OCI-LY1 (cell line): ENCODE measurements at regions not wholly inside any gene's neighbourhood (a gene's known extent, or its start where the extent isn't known, plus 50 kb on each side); places are given as distances from the start of the nearest gene placed in this dataset.

Source experiments
- EZH2 ChIP-seq: fragments of 200-600 bp; sonication (generic), shearing (Covaris generic); IDR thresholded peaks from 2 replicates; pipeline ENCODE4 v1.8.0; 2017; ENCODE audit warnings: borderline replicate concordance, mixed run types, mild to moderate bottlenecking, antibody characterized with exemption, low read length, moderate library complexity, mixed read lengths
- TF ChIP-seq, protein P1 (sequence below): fragments of 200-600 bp; sonication (generic), shearing (Covaris generic); IDR thresholded peaks from 2 replicates; pipeline ENCODE4 v1.5.1; 2017; ENCODE audit warnings: mild to moderate bottlenecking, antibody characterized with exemption, low read length, moderate library complexity, mixed read lengths

DNA sequence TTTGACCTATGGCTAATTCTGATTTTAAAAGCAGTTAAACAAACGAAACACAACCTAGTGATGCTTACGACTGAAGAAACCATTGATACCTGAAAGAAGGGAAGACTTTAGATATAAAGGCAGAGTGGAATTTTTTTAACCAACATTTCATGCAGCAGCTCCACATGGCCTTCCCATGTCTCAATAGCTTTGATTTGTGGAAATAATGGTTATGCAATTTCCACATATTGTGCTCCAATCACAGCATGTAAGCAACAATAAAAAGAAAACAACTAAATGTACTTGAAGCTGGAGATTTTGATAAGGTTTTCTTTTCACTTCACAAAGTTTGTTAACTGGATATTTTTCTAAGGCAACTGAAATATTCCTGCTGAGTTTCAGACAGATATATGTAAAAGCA is 82.0 kb upstream of the SLC39A10 start:
- TF ChIP-seq EZH2: no peak
- TF ChIP-seq, protein P1, sequence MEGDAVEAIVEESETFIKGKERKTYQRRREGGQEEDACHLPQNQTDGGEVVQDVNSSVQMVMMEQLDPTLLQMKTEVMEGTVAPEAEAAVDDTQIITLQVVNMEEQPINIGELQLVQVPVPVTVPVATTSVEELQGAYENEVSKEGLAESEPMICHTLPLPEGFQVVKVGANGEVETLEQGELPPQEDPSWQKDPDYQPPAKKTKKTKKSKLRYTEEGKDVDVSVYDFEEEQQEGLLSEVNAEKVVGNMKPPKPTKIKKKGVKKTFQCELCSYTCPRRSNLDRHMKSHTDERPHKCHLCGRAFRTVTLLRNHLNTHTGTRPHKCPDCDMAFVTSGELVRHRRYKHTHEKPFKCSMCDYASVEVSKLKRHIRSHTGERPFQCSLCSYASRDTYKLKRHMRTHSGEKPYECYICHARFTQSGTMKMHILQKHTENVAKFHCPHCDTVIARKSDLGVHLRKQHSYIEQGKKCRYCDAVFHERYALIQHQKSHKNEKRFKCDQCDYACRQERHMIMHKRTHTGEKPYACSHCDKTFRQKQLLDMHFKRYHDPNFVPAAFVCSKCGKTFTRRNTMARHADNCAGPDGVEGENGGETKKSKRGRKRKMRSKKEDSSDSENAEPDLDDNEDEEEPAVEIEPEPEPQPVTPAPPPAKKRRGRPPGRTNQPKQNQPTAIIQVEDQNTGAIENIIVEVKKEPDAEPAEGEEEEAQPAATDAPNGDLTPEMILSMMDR: no peak
